HG02763 (cell line): ENCODE measurements at regions not wholly inside any gene's neighbourhood (a gene's known extent, or its start where the extent isn't known, plus 50 kb on each side); places are given as distances from the start of the nearest gene placed in this dataset.

ENCODE experiments used
- ATAC-seq: cut with Tn5 transposase; IDR thresholded peaks from one replicate; pipeline ENCODE4 v1.9.1; 2021; ENCODE audit warnings: mild to moderate bottlenecking, moderate library complexity; ENCODE audit not compliant: unreplicated experiment

- ATAC-seq, result no peak
Measured at GRCh38 chr7:30212701-30213111, 71.7 kb upstream of the ZNRF2 start.

GRCh38 chr7:30213637-30214036, 70.8 kb upstream of the ZNRF2 start:
- ATAC-seq, result no peak

DNA sequence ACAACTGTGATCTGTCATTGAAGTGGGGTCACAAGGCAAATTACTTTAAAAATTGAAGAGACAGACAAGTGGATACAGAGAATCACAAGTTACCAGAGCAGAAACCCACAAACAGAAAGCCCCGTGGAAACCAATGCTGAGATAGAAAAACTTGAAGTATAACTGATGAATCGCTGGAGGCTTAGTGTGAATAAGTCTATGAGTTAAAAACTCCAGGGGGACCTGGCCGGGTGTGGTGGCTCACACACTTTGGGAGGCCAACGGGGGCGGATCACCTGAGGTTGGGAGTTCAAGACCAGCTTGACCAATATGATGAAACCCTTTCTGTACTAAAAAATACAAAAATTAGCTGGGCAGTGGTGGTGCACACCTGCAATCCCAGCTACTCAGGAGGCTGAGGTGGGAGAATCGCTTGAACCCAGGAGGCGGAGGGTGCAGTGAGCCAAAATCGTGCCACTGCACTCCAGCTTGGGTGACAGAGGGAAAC, 69.7 kb upstream of the ZNRF2 start:
- ATAC-seq, result no peak

GRCh38 chr7:30221764-30222163, 62.6 kb upstream of the ZNRF2 start:
- ATAC-seq, result no peak

DNA sequence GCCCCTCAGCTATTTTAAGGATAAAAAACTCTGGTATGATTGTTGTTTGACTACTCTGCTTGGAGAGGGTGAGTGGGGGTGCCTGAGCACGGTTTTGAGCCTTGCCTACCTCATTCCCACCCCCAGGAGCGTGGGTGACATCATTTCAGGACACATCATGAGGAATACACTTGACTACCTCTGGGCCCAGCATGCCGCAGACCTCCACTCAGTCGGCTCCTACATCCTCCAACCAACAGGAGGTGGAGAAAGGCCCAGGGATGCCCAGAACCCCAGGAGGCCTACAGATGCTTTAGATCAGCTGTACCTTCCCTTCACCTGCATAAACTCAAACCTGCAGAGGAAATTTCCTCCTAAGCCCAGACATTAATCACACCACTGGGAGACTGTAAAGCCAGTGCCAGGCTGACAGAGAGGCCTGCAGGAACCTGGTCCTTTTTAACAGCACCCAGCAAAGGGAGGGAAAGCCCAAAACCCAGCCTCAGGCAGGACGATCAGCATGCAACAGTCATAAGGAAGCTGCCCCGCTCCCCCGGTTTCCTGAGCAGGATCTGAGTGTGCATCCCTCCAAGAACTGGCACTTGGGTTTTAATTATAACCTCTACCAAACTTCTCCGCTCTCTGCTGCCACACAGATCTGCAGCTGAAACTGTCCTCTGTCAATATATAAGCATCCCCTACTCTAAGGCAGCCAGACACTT, 61.7 kb upstream of the ZNRF2 start:
- no peak for ATAC-seq

GRCh38 chr7:30223896-30224295, 60.5 kb upstream of the ZNRF2 start:
- no peak for ATAC-seq

DNA sequence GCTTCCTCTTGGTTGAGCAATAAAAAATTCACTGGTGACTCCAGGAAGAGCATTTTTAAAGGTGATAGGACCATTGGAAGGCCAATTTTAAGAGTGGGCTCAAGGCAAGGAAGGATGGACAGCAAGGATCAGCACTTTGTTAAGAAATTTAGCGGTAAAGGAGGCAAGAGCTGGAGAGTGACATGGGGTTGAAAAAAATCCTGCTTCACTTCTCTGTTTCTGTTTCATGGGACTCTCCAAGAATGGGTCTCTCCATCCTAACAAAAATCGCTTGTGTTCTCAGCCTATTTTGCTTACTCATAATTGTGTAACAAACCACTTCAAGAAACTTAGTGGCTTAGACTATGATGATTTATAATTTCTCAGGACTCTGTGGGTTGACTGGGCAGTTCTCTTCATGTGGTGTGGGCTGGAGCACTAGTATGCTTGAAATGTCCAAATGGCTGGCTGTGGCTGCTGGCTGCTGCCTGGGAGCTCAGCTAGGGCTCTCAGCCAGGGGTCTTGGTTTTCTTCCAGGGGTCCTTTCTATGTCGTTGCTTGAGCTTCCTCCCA, 59.8 kb upstream of the ZNRF2 start:
- no peak for ATAC-seq

GRCh38 chr7:30225863-30226613, 58.4 kb upstream of the ZNRF2 start:
- peak; percentile 69 for ATAC-seq

GRCh38 chr7:30226614-30227268, 57.7 kb upstream of the ZNRF2 start:
- no peak for ATAC-seq

- ATAC-seq, result no peak
Measured at GRCh38 chr7:30231271-30231670, 53.1 kb upstream of the ZNRF2 start.

GRCh38 chr7:30232391-30232790, 52.0 kb upstream of the ZNRF2 start:
- no peak for ATAC-seq
